SK-N-SH (cell line): ENCODE measurements at regions not wholly inside any gene's neighbourhood (a gene's known extent, or its start where the extent isn't known, plus 50 kb on each side); places are given as distances from the start of the nearest gene placed in this dataset.

Experiments
- CTCF ChIA-PET: fragments of 300-600, 350-600 bp; formaldehyde crosslinking; extraction: SDS; loops from one replicate; lab custom pipeline; 2021; lab: Yijun Ruan, JAX
- POLR2A ChIA-PET: fragments of 350-600 bp; sonication (Branson Sonifier 250); formaldehyde crosslinking; extraction: SDS; loops from one replicate; lab custom pipeline; 2020; ENCODE audit warnings: antibody characterized with exemption, inconsistent platforms; lab: Yijun Ruan, JAX
- DNase-seq: peaks from one replicate; pipeline ENCODE4 v3.0.0; 2012
- H2AFZ ChIP-seq: fragments of 200-600 bp; sonication (generic); 2 replicates; pipeline ENCODE4 v1.8.1; 2016; ENCODE audit warnings: antibody characterized with exemption, mild to moderate bottlenecking, low read depth
- H3F3A ChIP-seq: fragments of 200-600 bp; sonication (generic); replicated peaks from 2 replicates; pipeline ENCODE3; 2016; ENCODE audit warnings: antibody characterized with exemption, mild to moderate bottlenecking; ENCODE audit not compliant: insufficient read depth
- H3K27ac ChIP-seq, 2 experiments: fragments of 200-500 bp in 1 of 2; fragments of 200-600 bp in 1 of 2; sonication (Bioruptor generic) in 1 of 2; sonication (generic), shearing (Covaris generic) in 1 of 2; 2 replicates each; pipeline versions ENCODE4 v1.5.1 to v1.6.1; 2014 to 2016; ENCODE audit warnings: low read depth in 2 of 2, inconsistent platforms in 1 of 2, low read length in 1 of 2, mild to moderate bottlenecking in 1 of 2, mixed read lengths in 1 of 2
- H3K27me3 ChIP-seq: fragments of 200-600 bp; sonication (generic), shearing (Covaris generic); 2 replicates; pipeline ENCODE4 v1.6.1; 2016; ENCODE audit warnings: mixed run types; ENCODE audit not compliant: insufficient read depth
- H3K36me3 ChIP-seq, 2 experiments: fragments of 200-500 bp in 1 of 2; fragments of 200-600 bp in 1 of 2; sonication (Bioruptor generic) in 1 of 2; sonication (generic) in 1 of 2; replicated peaks in 1 of 2; 2 replicates each; pipeline versions ENCODE3 to v1.5.1; 2014 to 2016; ENCODE audit warnings: low read length in 1 of 2, mild to moderate bottlenecking in 1 of 2; ENCODE audit not compliant: insufficient read depth in 2 of 2, control insufficient read depth in 1 of 2
- H3K4me1 ChIP-seq, 2 experiments: fragments of 200-500 bp in 1 of 2; fragments of 200-600 bp in 1 of 2; sonication (Bioruptor generic) in 1 of 2; sonication (generic), shearing (Covaris generic) in 1 of 2; 2 replicates each; pipeline versions ENCODE4 v1.5.1 to v1.6.1; 2014 to 2016; ENCODE audit warnings: low read depth in 1 of 2, low read length in 1 of 2, mixed run types in 1 of 2; ENCODE audit not compliant: insufficient read depth in 2 of 2, control insufficient read depth in 1 of 2
- H3K4me2 ChIP-seq: fragments of 200-600 bp; sonication (generic), shearing (Covaris generic); 2 replicates; pipeline ENCODE4 v1.6.1; 2017; ENCODE audit warnings: mixed run types
- H3K4me3 ChIP-seq, 2 experiments: fragments of 200-500 bp in 1 of 2; fragments of 200-600 bp in 1 of 2; sonication (Bioruptor generic) in 1 of 2; sonication (generic), shearing (Covaris generic) in 1 of 2; 2 replicates each; pipeline versions ENCODE4 v1.5.1 to v1.8.1; 2014 to 2016; ENCODE audit warnings: low read depth in 2 of 2, inconsistent platforms in 1 of 2, low read length in 1 of 2, mild to moderate bottlenecking in 1 of 2, mixed read lengths in 1 of 2, moderate library complexity in 1 of 2
- H3K79me2 ChIP-seq: fragments of 200-600 bp; sonication (generic); 2 replicates; pipeline ENCODE4 v1.8.1; 2017; ENCODE audit warnings: mild to moderate bottlenecking; ENCODE audit not compliant: insufficient read depth
- H3K9ac ChIP-seq: fragments of 200-600 bp; sonication (generic); 2 replicates; pipeline ENCODE4 v1.6.1; 2017; ENCODE audit warnings: mixed run types
- H3K9me2 ChIP-seq: fragments of 200-600 bp; sonication (generic); 2 replicates; pipeline ENCODE4 v1.6.1; 2017; ENCODE audit warnings: mixed run types
- H3K9me3 ChIP-seq: fragments of 200-600 bp; sonication (generic); 2 replicates; pipeline ENCODE4 v1.6.1; 2017; ENCODE audit warnings: mixed run types, mild to moderate bottlenecking, moderate library complexity
- H4K20me1 ChIP-seq: fragments of 200-600 bp; sonication (generic); 2 replicates; pipeline ENCODE4 v1.6.1; 2017; ENCODE audit warnings: mild to moderate bottlenecking, mixed run types; ENCODE audit not compliant: insufficient read depth
- ELF1 ChIP-seq: IDR thresholded peaks from 2 replicates; pipeline ENCODE4 v1.4.0; 2012
- FOSL2 ChIP-seq: IDR thresholded peaks from 2 replicates; pipeline ENCODE4 v1.4.0; 2012; ENCODE audit warnings: low read depth, mild to moderate bottlenecking, moderate library complexity, borderline replicate concordance
- FOXJ3 ChIP-seq: sonication (generic); formaldehyde crosslinking; IDR thresholded peaks from 2 replicates; pipeline ENCODE4 v1.5.1; 2020; ENCODE audit warnings: mild to moderate bottlenecking, missing genetic modification reagents
- FOXM1 ChIP-seq: IDR thresholded peaks from 2 replicates; pipeline ENCODE4 v1.4.0; 2012; ENCODE audit warnings: low read depth, mild to moderate bottlenecking
- NRF1 ChIP-seq: IDR thresholded peaks from 2 replicates; pipeline ENCODE4 v1.6.1; 2012; ENCODE audit warnings: low read depth, mild to moderate bottlenecking, low read length
- PBX3 ChIP-seq: IDR thresholded peaks from 2 replicates; pipeline ENCODE4; 2012
- POLR2AphosphoS5 ChIP-seq: IDR thresholded peaks from 2 replicates; pipeline ENCODE4 v1.6.1; 2012; ENCODE audit warnings: low read depth, low read length
- RCOR1 ChIP-seq: fragments of 150-350 bp; IDR thresholded peaks from 2 replicates; pipeline ENCODE4 v1.6.1; 2017; ENCODE audit warnings: antibody characterized with exemption, low read length
- REST ChIP-seq: IDR thresholded peaks from 2 replicates; pipeline ENCODE4 v1.6.1; 2012; ENCODE audit warnings: mild to moderate bottlenecking, low read depth, low read length, moderate library complexity
- RFX5 ChIP-seq: IDR thresholded peaks from 2 replicates; pipeline ENCODE4 v1.6.1; 2012; ENCODE audit warnings: mild to moderate bottlenecking, improper control_type of control experiment, low read length
- WGBS: methylation state at CpG from one replicate; pipeline ENCODE4 v1.1.6; 2017; ENCODE audit warnings: low lambda C conversion rate; 5-methylcytosine and 5-hydroxymethylcytosine counted together
- TF ChIP-seq, protein P1 (sequence below): IDR thresholded peaks from 2 replicates; pipeline ENCODE4 v1.4.0; 2012; ENCODE audit warnings: low read depth, borderline replicate concordance

GRCh38 chr1:89472253-89472652, 52.4 kb upstream of the LRRC8B start:
- no peaks in the 10 kb centered on the region for H3K79me2 ChIP-seq
- WGBS = 52% methylated on average over 1 of the region's 1 CpG
- no peaks in the 10 kb centered on the region for H3K9me2 ChIP-seq
- H3K4me2 ChIP-seq = no peak overlapping the region
- POLR2A ChIA-PET = no interaction called here
- TF ChIP-seq FOSL2 (no peak), RCOR1 (no peak), FOXM1 (no peak), REST (no peak), PBX3 (no peak)
- no peak overlapping the region for H3K9ac ChIP-seq
- no peaks in the 10 kb centered on the region for H3K4me1 ChIP-seq
- H3K4me3 ChIP-seq = no peak overlapping the region
- H3K27me3 ChIP-seq = no peaks in the 10 kb centered on the region
- CTCF ChIA-PET = interaction anchor here (0.8 to 2.1 kb wide), 3 partner anchors 11 to 488 kb away, joined by 3 to 7 read pairs (median 3); no protein-coding TSS in a partner anchor
- H3K27ac ChIP-seq = no peak overlapping the region
- H3F3A ChIP-seq = no peaks in the 10 kb centered on the region
- H3K9me3 ChIP-seq = no peaks in the 10 kb centered on the region
- no peak for DNase-seq
- no peak overlapping the region for H2AFZ ChIP-seq
- H4K20me1 ChIP-seq = no peaks in the 10 kb centered on the region
- no peaks in the 10 kb centered on the region for H3K36me3 ChIP-seq

DNA sequence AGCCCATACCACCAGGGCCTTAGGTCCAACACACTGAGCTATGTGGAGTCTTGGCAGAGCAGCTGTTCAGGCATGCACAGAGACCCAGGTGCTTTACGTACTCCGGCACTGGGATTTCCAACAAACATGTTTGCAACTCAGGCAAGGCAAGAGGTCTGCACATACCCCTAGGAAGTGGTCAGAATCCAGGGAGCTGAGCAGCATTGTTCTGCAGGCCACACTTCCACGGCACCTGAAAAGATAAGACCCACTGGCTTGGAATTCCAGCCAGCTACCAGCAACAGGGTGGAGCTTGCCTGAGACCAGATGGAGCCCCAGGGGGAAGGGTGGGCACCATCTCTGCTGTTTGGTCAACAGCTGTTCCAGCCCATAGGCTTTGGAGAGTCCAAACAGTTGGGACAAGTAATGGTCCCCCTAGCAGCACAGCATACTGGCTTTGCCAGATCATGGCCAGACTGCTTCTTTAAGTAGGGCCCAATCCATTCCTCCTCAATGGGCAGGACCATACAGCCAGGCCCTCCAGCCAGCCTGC, 51.7 kb upstream of the LRRC8B start:
- Histone ChIP-seq H3K27ac (no peak overlapping the region), H3K27me3 (no peaks in the 10 kb centered on the region), H3K9me2 (no peaks in the 10 kb centered on the region), H3F3A (no peaks in the 10 kb centered on the region), H3K4me2 (no peak overlapping the region), H3K4me3 (no peak overlapping the region), H3K9ac (no peak overlapping the region), H3K36me3 (no peaks in the 10 kb centered on the region), H3K4me1 (no peaks in the 10 kb centered on the region), H3K79me2 (no peaks in the 10 kb centered on the region), H4K20me1 (no peaks in the 10 kb centered on the region), H3K9me3 (no peaks in the 10 kb centered on the region), H2AFZ (no peak overlapping the region)
- no peak for TF ChIP-seq ELF1
- TF ChIP-seq POLR2AphosphoS5 = no peak
- no peak for TF ChIP-seq NRF1
- TF ChIP-seq, protein P1, sequence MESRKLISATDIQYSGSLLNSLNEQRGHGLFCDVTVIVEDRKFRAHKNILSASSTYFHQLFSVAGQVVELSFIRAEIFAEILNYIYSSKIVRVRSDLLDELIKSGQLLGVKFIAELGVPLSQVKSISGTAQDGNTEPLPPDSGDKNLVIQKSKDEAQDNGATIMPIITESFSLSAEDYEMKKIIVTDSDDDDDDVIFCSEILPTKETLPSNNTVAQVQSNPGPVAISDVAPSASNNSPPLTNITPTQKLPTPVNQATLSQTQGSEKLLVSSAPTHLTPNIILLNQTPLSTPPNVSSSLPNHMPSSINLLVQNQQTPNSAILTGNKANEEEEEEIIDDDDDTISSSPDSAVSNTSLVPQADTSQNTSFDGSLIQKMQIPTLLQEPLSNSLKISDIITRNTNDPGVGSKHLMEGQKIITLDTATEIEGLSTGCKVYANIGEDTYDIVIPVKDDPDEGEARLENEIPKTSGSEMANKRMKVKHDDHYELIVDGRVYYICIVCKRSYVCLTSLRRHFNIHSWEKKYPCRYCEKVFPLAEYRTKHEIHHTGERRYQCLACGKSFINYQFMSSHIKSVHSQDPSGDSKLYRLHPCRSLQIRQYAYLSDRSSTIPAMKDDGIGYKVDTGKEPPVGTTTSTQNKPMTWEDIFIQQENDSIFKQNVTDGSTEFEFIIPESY = no peak
- no peak for TF ChIP-seq FOXJ3 (CRISPR knock-in tag)
- TF ChIP-seq RFX5 = no peak
- CTCF ChIA-PET = interaction anchor here (1.0 to 2.1 kb wide), 5 partner anchors 8 to 290 kb away, joined by 3 to 7 read pairs (median 3); no protein-coding TSS in a partner anchor
- DNase-seq = no peak
- WGBS = 83% methylated on average over 3 of the region's 3 CpGs
- POLR2A ChIA-PET = no interaction called here
